GM12878 (cell line): ENCODE measurements at regions not wholly inside any gene's neighbourhood (a gene's known extent, or its start where the extent isn't known, plus 50 kb on each side); places are given as distances from the start of the nearest gene placed in this dataset.

Experiments used
- ATAC-seq: fragments of 200-7000 bp; cut with Tn5 transposase; 3 replicates; pipeline ENCODE4 v1.9.1; 2020; ENCODE audit warnings: mild to moderate bottlenecking, moderate library complexity
- BruUV-seq: library from RNA; stranded (reverse); fragments of 400-500 nt; replicated peaks from 2 replicates; lab custom pipeline; 2021; lab: Mats Ljungman, UMichigan
- CTCF ChIA-PET: fragments of 300-600 bp; sonication (Branson Sonifier 250); formaldehyde crosslinking; extraction: SDS; loops from one replicate; lab custom pipeline; 2021; ENCODE audit warnings: inconsistent platforms; lab: Yijun Ruan, JAX
- POLR2A ChIA-PET: fragments of 350-600 bp; formaldehyde crosslinking; extraction: SDS; loops from one replicate; lab custom pipeline; 2021; ENCODE audit warnings: inconsistent platforms; lab: Charles Lee
- RAD21 ChIA-PET: fragments of 300-600 bp; sonication (Branson Sonifier 250); formaldehyde crosslinking; loops from one replicate; lab custom pipeline; 2023; ENCODE audit warnings: antibody characterized with exemption; ENCODE audit not compliant: unreplicated experiment; lab: Charles Lee
- SMC1A ChIA-PET: fragments of 300-600 bp; sonication (Branson Sonifier 250); formaldehyde crosslinking; loops from one replicate; lab custom pipeline; 2023; ENCODE audit not compliant: unreplicated experiment, uncharacterized antibody; lab: Charles Lee
- DNase-seq: peaks from one replicate; pipeline ENCODE4 v3.0.0-alpha.2; 2011; ENCODE audit warnings: low read depth, low spot score
- FAIRE-seq: peaks from 3 replicates; lab custom pipeline; 2011; peaks lifted over from hg19 to GRCh38; lab: Jason Lieb, UNC
- H2AFZ ChIP-seq: 2 replicates; pipeline ENCODE4 v1.6.0; 2011; ENCODE audit warnings: low read depth, low read length, control low read depth; ENCODE audit not compliant: control insufficient read depth
- H3K27ac ChIP-seq: 2 replicates; pipeline ENCODE4 v1.5.1; 2011; ENCODE audit warnings: control low read depth; ENCODE audit not compliant: control insufficient read depth, insufficient read depth
- H3K27me3 ChIP-seq, 2 experiments: replicated peaks in 1 of 2; 2 replicates each; pipeline versions ENCODE4 v1.6.0 to v1.6.1; 2011; ENCODE audit warnings: low read length in 1 of 2; ENCODE audit not compliant: control insufficient read depth in 2 of 2, insufficient read depth in 2 of 2
- H3K36me3 ChIP-seq, 2 experiments: 2 replicates each; pipeline ENCODE4 v1.5.1; 2011; ENCODE audit warnings: low read length in 1 of 2; ENCODE audit not compliant: control insufficient read depth in 2 of 2, insufficient read depth in 2 of 2
- H3K4me1 ChIP-seq: 2 replicates; pipeline ENCODE4 v1.6.1; 2011; ENCODE audit warnings: mild to moderate bottlenecking, low read length, moderate library complexity, mixed read lengths; ENCODE audit not compliant: control insufficient read depth, insufficient read depth
- H3K4me2 ChIP-seq: 2 replicates; pipeline ENCODE4 v1.6.0; 2011; ENCODE audit warnings: control low read depth; ENCODE audit not compliant: control insufficient read depth, insufficient read depth
- H3K4me3 ChIP-seq: fragments of 200-600 bp; sonication (generic); 2 replicates; pipeline ENCODE4 v1.5.1; 2016
- H3K79me2 ChIP-seq: 2 replicates; pipeline ENCODE4 v1.6.0; 2011; ENCODE audit warnings: low read length; ENCODE audit not compliant: control insufficient read depth, insufficient read depth
- H3K9ac ChIP-seq: 2 replicates; pipeline ENCODE4 v1.8.0; 2011; ENCODE audit warnings: low read length, control low read depth, mixed read lengths; ENCODE audit not compliant: control insufficient read depth, insufficient read depth
- H3K9me3 ChIP-seq: replicated peaks from 3 replicates; pipeline ENCODE4 v1.5.1; 2011; ENCODE audit warnings: mild to moderate bottlenecking, low read length; ENCODE audit not compliant: control insufficient read depth, insufficient read depth
- H4K20me1 ChIP-seq: 2 replicates; pipeline ENCODE4 v1.6.0; 2011; ENCODE audit not compliant: control insufficient read depth, insufficient read depth
- CBX5 ChIP-seq: sonication (generic); IDR thresholded peaks from 2 replicates; pipeline ENCODE4 v1.6.1; 2016; ENCODE audit warnings: low read depth, moderate library complexity, mild to moderate bottlenecking, inconsistent platforms
- EZH2 ChIP-seq: IDR thresholded peaks from 2 replicates; pipeline ENCODE4 v1.6.1; 2012; ENCODE audit warnings: low read depth, mild to moderate bottlenecking, control low read depth, inconsistent platforms, low read length, borderline replicate concordance; ENCODE audit not compliant: control insufficient read depth
- HDAC2 ChIP-seq: fragments of 200-600 bp; sonication (generic); IDR thresholded peaks from 2 replicates; pipeline ENCODE4 v1.6.1; 2017
- MAX ChIP-seq: IDR thresholded peaks from 2 replicates; pipeline ENCODE4 v1.6.1; 2012; ENCODE audit warnings: low read depth, low read length, improper control_type of control experiment
- NRF1 ChIP-seq: conservative IDR thresholded peaks from 2 replicates; pipeline ENCODE4 v1.6.1; 2011; ENCODE audit warnings: mild to moderate bottlenecking, low read depth, low read length, improper control_type of control experiment
- RAD21 ChIP-seq: IDR thresholded peaks from 2 replicates; pipeline ENCODE4 v1.6.1; 2011; ENCODE audit warnings: mild to moderate bottlenecking, low read depth, low read length, moderate library complexity; ENCODE audit not compliant: insufficient read depth
- RBBP5 ChIP-seq: fragments of 200-600 bp; sonication (generic); conservative IDR thresholded peaks from 2 replicates; pipeline ENCODE4 v1.6.1; 2016
- ZBTB33 ChIP-seq: fragments of 450-650 bp; IDR thresholded peaks from 2 replicates; pipeline ENCODE4 v1.6.1; 2017; ENCODE audit warnings: mild to moderate bottlenecking
- WGBS: methylation state at CpG from one replicate; pipeline ENCODE4 v1.1.6; 2016; ENCODE audit warnings: low lambda C conversion rate; ENCODE audit not compliant: insufficient replicate concordance, insufficient coverage; ENCODE audit errors: missing lambda C conversion rate; 5-methylcytosine and 5-hydroxymethylcytosine counted together
- in situ Hi-C: fragments of 300-500 bp; cut with MboI; formaldehyde crosslinking; loops from 9 replicates; pipeline ENCODE4 v1.14.3; 2018; ENCODE audit warnings: mixed read lengths
- intact Hi-C: fragments of 100-400 bp; cut with micrococcal nuclease; formaldehyde crosslinking; loops from one replicate; pipeline ENCODE4 v1.14.2; 2022; ENCODE audit not compliant: unreplicated experiment
- TF ChIP-seq, protein P1 (sequence below): fragments of 450-650 bp; formaldehyde crosslinking; IDR thresholded peaks from 2 replicates; pipeline ENCODE4 v1.4.0; 2022; ENCODE audit warnings: mild to moderate bottlenecking, moderate library complexity
- TF ChIP-seq, protein P2 (sequence below), 3 experiments: IDR thresholded peaks in 2 of 3; conservative IDR thresholded peaks in 1 of 3; 2 replicates each; pipeline ENCODE4 v1.5.1; 2011; ENCODE audit warnings: low read depth in 3 of 3, low read length in 3 of 3, mild to moderate bottlenecking in 3 of 3, control low read depth in 2 of 3, moderate library complexity in 2 of 3, inconsistent platforms in 1 of 3, mixed read lengths in 1 of 3; ENCODE audit not compliant: control insufficient read depth in 2 of 3, insufficient read depth in 1 of 3; ENCODE audit errors: extremely low read depth in 1 of 3

GRCh38 chr6:71106276-71106675 lies 149.4 kb upstream of the B3GAT2 start:
- no TSS peak for BruUV-seq
- ATAC-seq (no peak), FAIRE-seq (no peak), DNase-seq (no peak)
- 19% methylated on average over 3 of the region's 3 CpGs for WGBS
- RAD21 ChIA-PET: no interaction called here
- Histone ChIP-seq H3K4me3 (no peak overlapping the region), H3K4me2 (no peak overlapping the region), H3K27ac (no peak overlapping the region), H3K4me1 (no peaks in the 10 kb centered on the region), H3K27me3 (no peaks in the 10 kb centered on the region), H4K20me1 (no peaks in the 10 kb centered on the region), H3K9ac (no peak overlapping the region), H3K9me3 (no peaks in the 10 kb centered on the region), H2AFZ (no peak overlapping the region), H3K36me3 (no peaks in the 10 kb centered on the region), H3K79me2 (no peaks in the 10 kb centered on the region)
- TF ChIP-seq HDAC2 (no peak), NRF1 (no peak), ZBTB33 (no peak)
- SMC1A ChIA-PET: no interaction called here
- in situ Hi-C loops: no loop called here
- intact Hi-C loops: no loop called here
- CTCF ChIA-PET: no interaction called here
- POLR2A ChIA-PET: no interaction called here

GRCh38 chr6:71107911-71108420 lies 151.1 kb upstream of the B3GAT2 start:
- Histone ChIP-seq H3K4me2 (no peak overlapping the region), H2AFZ (no peak overlapping the region), H3K9me3 (no peaks in the 10 kb centered on the region), H3K79me2 (no peaks in the 10 kb centered on the region), H3K27me3 (no peaks in the 10 kb centered on the region), H3K9ac (no peak overlapping the region), H4K20me1 (no peaks in the 10 kb centered on the region), H3K36me3 (no peaks in the 10 kb centered on the region), H3K27ac (no peak overlapping the region), H3K4me3 (no peak overlapping the region), H3K4me1 (no peaks in the 10 kb centered on the region)
- in situ Hi-C loops: no loop called here
- intact Hi-C loops: no loop called here
- WGBS: 0% methylated on average over 6 of the region's 6 CpGs
- BruUV-seq: no TSS peak
- FAIRE-seq (no peak), ATAC-seq (no peak), DNase-seq (no peak)
- ChIA-PET RAD21 (no interaction called here), CTCF (interaction anchor here (0.7 kb wide), 1 partner anchor 464 kb away, joined by 3 read pairs; no protein-coding TSS in a partner anchor), POLR2A (no interaction called here), SMC1A (interaction anchor here (0.9 to 1.1 kb wide), 2 partner anchors 8 to 9 kb away, joined by 3 to 5 read pairs; no protein-coding TSS in a partner anchor)
- no peak for TF ChIP-seq RBBP5
- TF ChIP-seq RAD21: no peak
- TF ChIP-seq, protein P1, sequence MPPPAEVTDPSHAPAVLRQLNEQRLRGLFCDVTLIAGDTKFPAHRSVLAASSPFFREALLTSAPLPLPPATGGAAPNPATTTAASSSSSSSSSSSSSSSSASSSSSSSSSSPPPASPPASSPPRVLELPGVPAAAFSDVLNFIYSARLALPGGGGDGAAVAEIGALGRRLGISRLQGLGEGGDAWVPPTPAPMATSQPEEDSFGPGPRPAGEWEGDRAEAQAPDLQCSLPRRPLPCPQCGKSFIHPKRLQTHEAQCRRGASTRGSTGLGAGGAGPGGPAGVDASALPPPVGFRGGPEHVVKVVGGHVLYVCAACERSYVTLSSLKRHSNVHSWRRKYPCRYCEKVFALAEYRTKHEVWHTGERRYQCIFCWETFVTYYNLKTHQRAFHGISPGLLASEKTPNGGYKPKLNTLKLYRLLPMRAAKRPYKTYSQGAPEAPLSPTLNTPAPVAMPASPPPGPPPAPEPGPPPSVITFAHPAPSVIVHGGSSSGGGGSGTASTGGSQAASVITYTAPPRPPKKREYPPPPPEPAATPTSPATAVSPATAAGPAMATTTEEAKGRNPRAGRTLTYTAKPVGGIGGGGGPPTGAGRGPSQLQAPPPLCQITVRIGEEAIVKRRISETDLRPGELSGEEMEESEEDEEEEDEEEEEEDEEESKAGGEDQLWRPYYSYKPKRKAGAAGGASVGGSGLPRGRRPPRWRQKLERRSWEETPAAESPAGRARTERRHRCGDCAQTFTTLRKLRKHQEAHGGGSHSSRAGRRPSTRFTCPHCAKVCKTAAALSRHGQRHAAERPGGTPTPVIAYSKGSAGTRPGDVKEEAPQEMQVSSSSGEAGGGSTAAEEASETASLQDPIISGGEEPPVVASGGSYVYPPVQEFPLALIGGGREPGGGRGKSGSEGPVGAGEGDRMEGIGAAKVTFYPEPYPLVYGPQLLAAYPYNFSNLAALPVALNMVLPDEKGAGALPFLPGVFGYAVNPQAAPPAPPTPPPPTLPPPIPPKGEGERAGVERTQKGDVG (CRISPR knock-in tag): no peak
- no peak for TF ChIP-seq MAX
- TF ChIP-seq EZH2: no peak
- no peak for TF ChIP-seq CBX5
- TF ChIP-seq, protein P2, sequence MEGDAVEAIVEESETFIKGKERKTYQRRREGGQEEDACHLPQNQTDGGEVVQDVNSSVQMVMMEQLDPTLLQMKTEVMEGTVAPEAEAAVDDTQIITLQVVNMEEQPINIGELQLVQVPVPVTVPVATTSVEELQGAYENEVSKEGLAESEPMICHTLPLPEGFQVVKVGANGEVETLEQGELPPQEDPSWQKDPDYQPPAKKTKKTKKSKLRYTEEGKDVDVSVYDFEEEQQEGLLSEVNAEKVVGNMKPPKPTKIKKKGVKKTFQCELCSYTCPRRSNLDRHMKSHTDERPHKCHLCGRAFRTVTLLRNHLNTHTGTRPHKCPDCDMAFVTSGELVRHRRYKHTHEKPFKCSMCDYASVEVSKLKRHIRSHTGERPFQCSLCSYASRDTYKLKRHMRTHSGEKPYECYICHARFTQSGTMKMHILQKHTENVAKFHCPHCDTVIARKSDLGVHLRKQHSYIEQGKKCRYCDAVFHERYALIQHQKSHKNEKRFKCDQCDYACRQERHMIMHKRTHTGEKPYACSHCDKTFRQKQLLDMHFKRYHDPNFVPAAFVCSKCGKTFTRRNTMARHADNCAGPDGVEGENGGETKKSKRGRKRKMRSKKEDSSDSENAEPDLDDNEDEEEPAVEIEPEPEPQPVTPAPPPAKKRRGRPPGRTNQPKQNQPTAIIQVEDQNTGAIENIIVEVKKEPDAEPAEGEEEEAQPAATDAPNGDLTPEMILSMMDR (IDR thresholded peaks at IDR 0.05 in 2 of 3, conservative IDR thresholded peaks at IDR 0.05 in 1 of 3; ENCODE audit: control insufficient read depth in 2 of 3, extremely low read depth in 1 of 3, insufficient read depth in 1 of 3, low read depth in 3 of 3, low read length in 3 of 3): no peak
